Ovary (tissue), 7 donors: ENCODE measurements at regions not wholly inside any gene's neighbourhood (a gene's known extent, or its start where the extent isn't known, plus 50 kb on each side); places are given as distances from the start of the nearest gene placed in this dataset.

Source experiments
- DNase-seq, 5 donors: peaks; one replicate each; pipeline ENCODE4 v3.0.0-alpha.2; 2019 to 2020
- H3K27ac ChIP-seq, 2 donors: fragments of 200-600 bp; one replicate each; pipeline versions ENCODE4 v1.5.1 to v1.8.0; 2019 to 2022
- H3K27me3 ChIP-seq: fragments of 200-600 bp; one replicate; pipeline ENCODE4 v1.8.0; 2022
- H3K36me3 ChIP-seq: fragments of 200-600 bp; sonication (generic); one replicate; pipeline ENCODE4 v1.5.1; 2019
- H3K4me1 ChIP-seq: one replicate; pipeline ENCODE4 v1.8.1; 2013; ENCODE audit warnings: mild to moderate bottlenecking, moderate library complexity; ENCODE audit not compliant: insufficient read depth
- H3K4me3 ChIP-seq: fragments of 200-600 bp; sonication (generic); one replicate; pipeline ENCODE4 v1.5.1; 2017
- H3K9me3 ChIP-seq, 2 donors: fragments of 200-600 bp in 1 of 2; sonication (generic) in 1 of 2; one replicate each; pipeline versions ENCODE4 v1.5.1 to v1.8.1; 2013 to 2019; ENCODE audit warnings: mild to moderate bottlenecking in 1 of 2, moderate library complexity in 1 of 2
- CTCF ChIP-seq, 3 donors: fragments of 450-650 bp in 2 of 3; fragments of 200-600 bp in 1 of 3; IDR thresholded peaks; one replicate each; pipeline versions ENCODE4 v1.5.1 to v1.8.0; 2016 to 2022; ENCODE audit warnings: antibody characterized with exemption in 3 of 3, mild to moderate bottlenecking in 1 of 3
- EP300 ChIP-seq: sonication (generic); formaldehyde crosslinking; IDR thresholded peaks from one replicate; pipeline ENCODE4 v1.6.1; 2017; ENCODE audit warnings: antibody characterized with exemption
- POLR2A ChIP-seq: fragments of 450-650 bp; IDR thresholded peaks from one replicate; pipeline ENCODE4 v1.6.1; 2017; ENCODE audit warnings: antibody characterized with exemption, mild to moderate bottlenecking, moderate library complexity
- WGBS, 3 donors: extraction: QIAGEN DNeasy Blood & Tissue Kit in 1 of 3; methylation state at CpG; one replicate each; pipeline versions ENCODE4 v1.1.5 to v1.1.7; 2013 to 2017; 5-methylcytosine and 5-hydroxymethylcytosine counted together
- intact Hi-C, 4 donors: fragments of 100-400 bp; cut with DNase I; formaldehyde crosslinking; loops; one replicate each; pipeline versions ENCODE4 v1.11.0 to v1.15.1; 2022 to 2023
- donor health status: DM: no; HTN: no; CAD: no; lungs with moderate emphysema.
- donor health status: DM: no; HTN: no; CAD: no.
- donor health status: Bipolar disorder and iron deficiency.
- donor health status: DM: no; HTN: no; CAD: no.
- donor health status: DM: yes; HTN: yes; CAD: no.

GRCh38 chr14:61226015-61226654 lies 55.0 kb downstream of the TMEM30B start:
- H3K27ac ChIP-seq: no peak overlapping the region
- DNase-seq: no peak
- no peak overlapping the region for H3K4me3 ChIP-seq
- H3K4me1 ChIP-seq: no peaks in the 10 kb centered on the region
- no peaks in the 10 kb centered on the region for H3K9me3 ChIP-seq
- no peaks in the 10 kb centered on the region for H3K27me3 ChIP-seq
- TF ChIP-seq CTCF (IDR thresholded peaks at IDR 0.05) (no peak), EP300 (no peak), POLR2A (no peak)
- intact Hi-C loops: no loop called here
- H3K36me3 ChIP-seq: no peaks in the 10 kb centered on the region
- WGBS, 3 donors: 32 to 67% (median 48%) methylated on average over 5 of the region's 5 CpGs

GRCh38 chr14:61225344-61225743 lies 55.8 kb downstream of the TMEM30B start:
- intact Hi-C loops: no loop called here
- no peak for TF ChIP-seq EP300
- no peak for TF ChIP-seq CTCF (IDR thresholded peaks at IDR 0.05)
- no peak for TF ChIP-seq POLR2A

GRCh38 chr14:61223552-61223951 lies 57.6 kb downstream of the TMEM30B start:
- TF ChIP-seq CTCF (IDR thresholded peaks at IDR 0.05): no peak
- no peak for TF ChIP-seq EP300
- TF ChIP-seq POLR2A: no peak
- Histone ChIP-seq H3K36me3 (no peaks in the 10 kb centered on the region), H3K27ac (no peak overlapping the region), H3K4me3 (no peak overlapping the region), H3K9me3 (no peaks in the 10 kb centered on the region), H3K27me3 (no peaks in the 10 kb centered on the region), H3K4me1 (no peaks in the 10 kb centered on the region)
- no peak for DNase-seq
- intact Hi-C loops: no loop called here

More at GRCh38 chr14:61225344-61225743, 55.8 kb downstream of the TMEM30B start:
- Histone ChIP-seq H3K36me3 (no peaks in the 10 kb centered on the region), H3K27ac (no peak overlapping the region), H3K9me3 (no peaks in the 10 kb centered on the region), H3K4me3 (no peak overlapping the region), H3K27me3 (no peaks in the 10 kb centered on the region), H3K4me1 (no peaks in the 10 kb centered on the region)
- DNase-seq: no peak
- 84 to 89% (median 89%) methylated on average over 6 of the region's 6 CpGs for WGBS, 3 donors

GRCh38 chr14:61222388-61222787 lies 58.8 kb downstream of the TMEM30B start:
- no peaks in the 10 kb centered on the region for H3K27me3 ChIP-seq
- no peak for TF ChIP-seq POLR2A
- TF ChIP-seq CTCF (IDR thresholded peaks at IDR 0.05): no peak
- TF ChIP-seq EP300: no peak
- 65 to 71% (median 66%) methylated on average over 3 of the region's 3 CpGs for WGBS, 3 donors
- no peak overlapping the region for H3K27ac ChIP-seq
- intact Hi-C loops: no loop called here
- no peaks in the 10 kb centered on the region for H3K36me3 ChIP-seq
- H3K4me3 ChIP-seq: no peak overlapping the region
- H3K4me1 ChIP-seq: peaks cover 2% of the 10 kb centered on the region
- DNase-seq: no peak
- no peaks in the 10 kb centered on the region for H3K9me3 ChIP-seq
